ENCODE measurements at regions not wholly inside any gene's neighbourhood (a gene's known extent, or its start where the extent isn't known, plus 50 kb on each side); places are given as distances from the start of the nearest gene placed in this dataset.

GRCh38 chr1:71285529-71285928 lies 204.7 kb upstream of the ZRANB2 start:
- TF ChIP-seq, protein P1, sequence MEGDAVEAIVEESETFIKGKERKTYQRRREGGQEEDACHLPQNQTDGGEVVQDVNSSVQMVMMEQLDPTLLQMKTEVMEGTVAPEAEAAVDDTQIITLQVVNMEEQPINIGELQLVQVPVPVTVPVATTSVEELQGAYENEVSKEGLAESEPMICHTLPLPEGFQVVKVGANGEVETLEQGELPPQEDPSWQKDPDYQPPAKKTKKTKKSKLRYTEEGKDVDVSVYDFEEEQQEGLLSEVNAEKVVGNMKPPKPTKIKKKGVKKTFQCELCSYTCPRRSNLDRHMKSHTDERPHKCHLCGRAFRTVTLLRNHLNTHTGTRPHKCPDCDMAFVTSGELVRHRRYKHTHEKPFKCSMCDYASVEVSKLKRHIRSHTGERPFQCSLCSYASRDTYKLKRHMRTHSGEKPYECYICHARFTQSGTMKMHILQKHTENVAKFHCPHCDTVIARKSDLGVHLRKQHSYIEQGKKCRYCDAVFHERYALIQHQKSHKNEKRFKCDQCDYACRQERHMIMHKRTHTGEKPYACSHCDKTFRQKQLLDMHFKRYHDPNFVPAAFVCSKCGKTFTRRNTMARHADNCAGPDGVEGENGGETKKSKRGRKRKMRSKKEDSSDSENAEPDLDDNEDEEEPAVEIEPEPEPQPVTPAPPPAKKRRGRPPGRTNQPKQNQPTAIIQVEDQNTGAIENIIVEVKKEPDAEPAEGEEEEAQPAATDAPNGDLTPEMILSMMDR (IDR thresholded peaks at IDR 0.05), result no peak
- TF ChIP-seq TCF7L2 (IDR thresholded peaks at IDR 0.05; ENCODE audit: low read depth, low read length) (no peak), POLR2AphosphoS5 (IDR thresholded peaks at IDR 0.05; ENCODE audit: low read depth, low read length) (no peak), SIN3A (IDR thresholded peaks at IDR 0.05; ENCODE audit: borderline replicate concordance, insufficient read depth, low read depth, low read length) (no peak)
